CD14-positive monocyte (primary cell): ENCODE measurements at regions not wholly inside any gene's neighbourhood (a gene's known extent, or its start where the extent isn't known, plus 50 kb on each side); places are given as distances from the start of the nearest gene placed in this dataset.

ENCODE experiments used
- DNase-seq, 3 donors: peaks; one replicate each; pipeline ENCODE4 v3.0.0-alpha.2; 2011 to 2022
- H2AFZ ChIP-seq: 2 replicates; pipeline ENCODE4 v1.6.0; 2012; ENCODE audit warnings: mild to moderate bottlenecking, low read depth, low read length, inconsistent platforms; ENCODE audit not compliant: insufficient read depth, poor library complexity, severe bottlenecking
- H3K27ac ChIP-seq, 2 donors: 1 replicate in 1 of 2; 2 replicates in 1 of 2; pipeline ENCODE4 v1.5.1; 2012 to 2013; ENCODE audit warnings: low read length in 2 of 2, control low read depth in 1 of 2, inconsistent platforms in 1 of 2, low read depth in 1 of 2, mild to moderate bottlenecking in 1 of 2
- H3K27me3 ChIP-seq, 2 donors: one replicate each; pipeline versions ENCODE4 v1.6.0 to v1.6.1; 2011 to 2013; ENCODE audit warnings: low read length in 2 of 2; ENCODE audit not compliant: control insufficient read depth in 2 of 2, insufficient read depth in 2 of 2
- H3K36me3 ChIP-seq, 2 donors: replicated peaks in 1 of 2; 1 replicate in 1 of 2; 2 replicates in 1 of 2; pipeline versions ENCODE4 v1.5.1 to v1.6.1; 2012 to 2013; ENCODE audit warnings: low read length in 2 of 2, control low read depth in 1 of 2, inconsistent platforms in 1 of 2, mild to moderate bottlenecking in 1 of 2; ENCODE audit not compliant: insufficient read depth in 2 of 2, control insufficient read depth in 1 of 2
- H3K4me1 ChIP-seq, 2 donors: 1 replicate in 1 of 2; 2 replicates in 1 of 2; pipeline versions ENCODE4 v1.5.1 to v1.6.1; 2012 to 2013; ENCODE audit warnings: low read length in 2 of 2, control low read depth in 1 of 2, inconsistent platforms in 1 of 2, mild to moderate bottlenecking in 1 of 2, moderate library complexity in 1 of 2; ENCODE audit not compliant: insufficient read depth in 2 of 2, control insufficient read depth in 1 of 2
- H3K4me2 ChIP-seq: replicated peaks from 2 replicates; pipeline ENCODE3; 2012; ENCODE audit warnings: low read length, moderate library complexity, mild to moderate bottlenecking; ENCODE audit not compliant: poor library complexity, severe bottlenecking; ENCODE audit errors: extremely low read depth
- H3K4me3 ChIP-seq, 3 experiments: fragments of 200-600 bp in 1 of 3; sonication (generic) in 1 of 3; replicated peaks in 1 of 3; 1 replicate in 2 of 3; 2 replicates in 1 of 3; pipeline ENCODE4 v1.5.1; 2011 to 2013; ENCODE audit warnings: low read length in 3 of 3, mild to moderate bottlenecking in 3 of 3, control low read depth in 2 of 3, low read depth in 2 of 3, inconsistent platforms in 1 of 3, moderate library complexity in 1 of 3
- H3K79me2 ChIP-seq: 2 replicates; pipeline ENCODE4 v1.6.0; 2012; ENCODE audit warnings: mild to moderate bottlenecking, control low read depth, inconsistent platforms, low read length, moderate library complexity; ENCODE audit not compliant: insufficient read depth
- H3K9ac ChIP-seq: 2 replicates; pipeline ENCODE4 v1.6.0; 2017; ENCODE audit warnings: low read length, mild to moderate bottlenecking; ENCODE audit not compliant: insufficient read depth, poor library complexity, severe bottlenecking
- H3K9me3 ChIP-seq, 2 donors: replicated peaks in 1 of 2; 1 replicate in 1 of 2; 2 replicates in 1 of 2; pipeline versions ENCODE4 v1.5.1 to v1.6.1; 2012 to 2013; ENCODE audit warnings: low read length in 2 of 2, control low read depth in 1 of 2; ENCODE audit not compliant: control insufficient read depth in 1 of 2, insufficient read depth in 1 of 2
- H4K20me1 ChIP-seq: 2 replicates; pipeline ENCODE4 v1.6.0; 2012; ENCODE audit warnings: mild to moderate bottlenecking, low read length, control low read depth, moderate library complexity; ENCODE audit not compliant: insufficient read depth
- H3K27ac Mint-ChIP-seq, 7 donors: one replicate each; pipeline ENCODE4 v1.8.0; 2020; ENCODE audit warnings: mild to moderate bottlenecking in 7 of 7, mixed read lengths in 7 of 7, moderate library complexity in 6 of 7, inconsistent platforms in 2 of 7
- H3K27me3 Mint-ChIP-seq, 3 donors: one replicate each; pipeline ENCODE4 v1.8.0; 2021 to 2022; ENCODE audit warnings: low read depth in 3 of 3, mild to moderate bottlenecking in 3 of 3, mixed read lengths in 3 of 3, moderate library complexity in 3 of 3, inconsistent platforms in 1 of 3
- H3K36me3 Mint-ChIP-seq, 2 donors: one replicate each; pipeline ENCODE4 v1.8.0; 2020; ENCODE audit warnings: mixed read lengths in 2 of 2, inconsistent platforms in 1 of 2, mild to moderate bottlenecking in 1 of 2
- H3K4me1 Mint-ChIP-seq: one replicate; pipeline ENCODE4 v1.8.0; 2020; ENCODE audit warnings: mild to moderate bottlenecking, mixed read lengths
- H3K4me3 Mint-ChIP-seq, 2 donors: one replicate each; pipeline ENCODE4 v1.8.0; 2020; ENCODE audit warnings: mild to moderate bottlenecking in 2 of 2, mixed read lengths in 2 of 2, moderate library complexity in 1 of 2
- H3K9me3 Mint-ChIP-seq, 7 donors: one replicate each; pipeline ENCODE4 v1.8.0; 2020 to 2022; ENCODE audit warnings: mixed read lengths in 7 of 7, mild to moderate bottlenecking in 6 of 7, moderate library complexity in 6 of 7, inconsistent platforms in 2 of 7
- WGBS: methylation state at CpG from one replicate; pipeline ENCODE4 v1.1.5; 2013; ENCODE audit warnings: missing lambda C conversion rate; ENCODE audit not compliant: insufficient coverage; 5-methylcytosine and 5-hydroxymethylcytosine counted together
- intact Hi-C, 2 donors: fragments of 100-400 bp; cut with micrococcal nuclease; formaldehyde crosslinking; loops; one replicate each; pipeline versions ENCODE4 v1.15.0 to v1.15.1; 2023
- TF ChIP-seq, protein P1 (sequence below): fragments of 200-600 bp; IDR thresholded peaks from one replicate; pipeline ENCODE4 v1.8.0; 2022; ENCODE audit warnings: antibody characterized with exemption, mild to moderate bottlenecking

DNA sequence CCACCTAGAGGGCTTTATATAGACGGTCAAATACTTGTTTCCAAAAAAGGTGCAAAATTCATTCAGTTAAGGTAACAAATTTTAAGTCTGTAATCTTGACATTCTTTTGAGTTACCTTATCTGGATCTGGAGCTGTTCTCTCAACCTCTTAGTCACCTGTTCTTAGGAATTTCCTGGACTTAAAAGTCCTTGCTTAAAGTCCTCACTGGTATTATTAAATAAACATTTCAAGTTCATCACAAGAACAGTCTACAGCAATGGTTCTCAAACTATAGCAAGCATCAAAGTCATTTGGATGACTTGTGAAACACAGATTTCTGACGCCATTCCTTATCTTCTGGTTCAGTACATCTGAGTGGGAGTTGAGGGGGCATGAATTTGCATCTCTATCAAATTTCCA, 122.9 kb upstream of the GOLIM4 start:
- H3K4me1 Mint-ChIP-seq = peaks cover 5% of the 10 kb centered on the region
- H3K27ac Mint-ChIP-seq = peak overlapping the region in 1 of 7 donors; percentile 46
- H3K9me3 Mint-ChIP-seq = no peaks in the 10 kb centered on the region
- H3K79me2 ChIP-seq = no peaks in the 10 kb centered on the region
- H3K4me2 ChIP-seq = no peak overlapping the region
- H3K27me3 Mint-ChIP-seq = peaks cover 0 to 1% (median 0%) of the 10 kb centered on the region in 3 donors
- TF ChIP-seq, protein P1, sequence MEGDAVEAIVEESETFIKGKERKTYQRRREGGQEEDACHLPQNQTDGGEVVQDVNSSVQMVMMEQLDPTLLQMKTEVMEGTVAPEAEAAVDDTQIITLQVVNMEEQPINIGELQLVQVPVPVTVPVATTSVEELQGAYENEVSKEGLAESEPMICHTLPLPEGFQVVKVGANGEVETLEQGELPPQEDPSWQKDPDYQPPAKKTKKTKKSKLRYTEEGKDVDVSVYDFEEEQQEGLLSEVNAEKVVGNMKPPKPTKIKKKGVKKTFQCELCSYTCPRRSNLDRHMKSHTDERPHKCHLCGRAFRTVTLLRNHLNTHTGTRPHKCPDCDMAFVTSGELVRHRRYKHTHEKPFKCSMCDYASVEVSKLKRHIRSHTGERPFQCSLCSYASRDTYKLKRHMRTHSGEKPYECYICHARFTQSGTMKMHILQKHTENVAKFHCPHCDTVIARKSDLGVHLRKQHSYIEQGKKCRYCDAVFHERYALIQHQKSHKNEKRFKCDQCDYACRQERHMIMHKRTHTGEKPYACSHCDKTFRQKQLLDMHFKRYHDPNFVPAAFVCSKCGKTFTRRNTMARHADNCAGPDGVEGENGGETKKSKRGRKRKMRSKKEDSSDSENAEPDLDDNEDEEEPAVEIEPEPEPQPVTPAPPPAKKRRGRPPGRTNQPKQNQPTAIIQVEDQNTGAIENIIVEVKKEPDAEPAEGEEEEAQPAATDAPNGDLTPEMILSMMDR = no peak
- H3K27me3 ChIP-seq = no peaks in the 10 kb centered on the region
- intact Hi-C loops = no loop called here
- no peaks in the 10 kb centered on the region for H4K20me1 ChIP-seq
- DNase-seq = no peak
- no peaks in the 10 kb centered on the region for H3K36me3 ChIP-seq
- no peak overlapping the region for H3K9ac ChIP-seq
- H3K4me3 Mint-ChIP-seq = no peak overlapping the region
- H3K4me3 ChIP-seq = no peak overlapping the region
- WGBS = no CpG with 5 or more reads among the region's 2 CpGs
- no peak overlapping the region for H2AFZ ChIP-seq
- H3K4me1 ChIP-seq = no peaks in the 10 kb centered on the region
- H3K36me3 Mint-ChIP-seq = no peaks in the 10 kb centered on the region
- no peak overlapping the region for H3K27ac ChIP-seq
- H3K9me3 ChIP-seq = no peaks in the 10 kb centered on the region

DNA sequence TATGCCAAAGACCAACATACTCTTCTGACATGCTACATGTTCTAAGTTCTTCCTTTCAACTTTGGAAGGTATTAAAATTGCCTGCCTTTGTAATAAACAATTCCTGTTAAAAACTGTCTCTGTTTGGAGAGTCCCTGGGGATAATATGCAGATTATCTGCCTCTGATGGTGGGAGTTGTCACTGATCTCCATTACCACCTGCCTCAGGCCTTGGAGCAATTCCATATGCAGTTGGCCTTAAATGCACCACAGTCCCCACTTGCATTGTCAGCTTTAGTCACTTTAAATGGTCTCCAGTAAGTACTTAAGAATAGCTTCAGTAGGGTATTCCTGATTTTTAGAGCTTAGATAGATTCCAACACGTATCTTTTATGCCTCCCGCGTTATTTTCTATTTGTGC, 121.1 kb upstream of the GOLIM4 start:
- no peak for DNase-seq
- no peak overlapping the region for H3K9ac ChIP-seq

More for the DNA sequence above, 121.1 kb upstream of the GOLIM4 start:
- H3K9me3 Mint-ChIP-seq = no peaks in the 10 kb centered on the region
- H3K4me1 Mint-ChIP-seq = peaks cover 6% of the 10 kb centered on the region
- no CpG with 5 or more reads among the region's 3 CpGs for WGBS
- Histone ChIP-seq H3K9me3 (no peaks in the 10 kb centered on the region), H2AFZ (no peak overlapping the region), H3K27ac (no peak overlapping the region), H3K27me3 (no peaks in the 10 kb centered on the region), H3K4me2 (no peak overlapping the region), H4K20me1 (no peaks in the 10 kb centered on the region), H3K36me3 (no peaks in the 10 kb centered on the region), H3K79me2 (no peaks in the 10 kb centered on the region), H3K4me1 (no peaks in the 10 kb centered on the region), H3K4me3 (no peak overlapping the region)
- no peaks in the 10 kb centered on the region for H3K36me3 Mint-ChIP-seq
- no peaks in the 10 kb centered on the region for H3K27me3 Mint-ChIP-seq
- intact Hi-C loops = no loop called here
- H3K4me3 Mint-ChIP-seq = no peak overlapping the region
- H3K27ac Mint-ChIP-seq = no peak overlapping the region
- TF ChIP-seq, protein P1 = no peak
